Stimulated activated naive CD8-positive, alpha-beta T cell treated with anti-CD3 and anti-CD28 coated beads, Interleukin-15, amount 100 ng/mL, for 72 hours (primary cell): ENCODE measurements at regions not wholly inside any gene's neighbourhood (a gene's known extent, or its start where the extent isn't known, plus 50 kb on each side); places are given as distances from the start of the nearest gene placed in this dataset.
"Not testable (repeated sequence)": the region's sequence is repeated elsewhere in the genome, so short reads cannot be mapped to it uniquely, and the experiment has no call there.

Experiments used
- ATAC-seq: fragments of 150-1000 bp; cut with Tn5 transposase; 2 replicates; pipeline ENCODE4 v1.10.0; 2021; ENCODE audit warnings: mild to moderate bottlenecking, moderate library complexity
- DNase-seq, 2 donors: peaks; one replicate each; pipeline ENCODE4 v3.0.0; 2021 to 2022
- H3K27ac Mint-ChIP-seq, 2 donors: one replicate each; pipeline ENCODE4 v1.8.0; 2022; ENCODE audit warnings: mild to moderate bottlenecking in 2 of 2, mixed read lengths in 2 of 2, moderate library complexity in 2 of 2
- H3K27me3 Mint-ChIP-seq: one replicate; pipeline ENCODE4 v1.8.0; 2022; ENCODE audit warnings: mixed read lengths
- H3K4me1 Mint-ChIP-seq: one replicate; pipeline ENCODE4 v1.8.0; 2022; ENCODE audit warnings: mild to moderate bottlenecking, mixed read lengths
- H3K4me3 Mint-ChIP-seq, 2 donors: one replicate each; pipeline ENCODE4 v1.8.0; 2022; ENCODE audit warnings: mild to moderate bottlenecking in 2 of 2, mixed read lengths in 2 of 2, moderate library complexity in 1 of 2
- H3K9me3 Mint-ChIP-seq, 2 donors: one replicate each; pipeline ENCODE4 v1.8.0; 2022; ENCODE audit warnings: mixed read lengths in 2 of 2

DNA sequence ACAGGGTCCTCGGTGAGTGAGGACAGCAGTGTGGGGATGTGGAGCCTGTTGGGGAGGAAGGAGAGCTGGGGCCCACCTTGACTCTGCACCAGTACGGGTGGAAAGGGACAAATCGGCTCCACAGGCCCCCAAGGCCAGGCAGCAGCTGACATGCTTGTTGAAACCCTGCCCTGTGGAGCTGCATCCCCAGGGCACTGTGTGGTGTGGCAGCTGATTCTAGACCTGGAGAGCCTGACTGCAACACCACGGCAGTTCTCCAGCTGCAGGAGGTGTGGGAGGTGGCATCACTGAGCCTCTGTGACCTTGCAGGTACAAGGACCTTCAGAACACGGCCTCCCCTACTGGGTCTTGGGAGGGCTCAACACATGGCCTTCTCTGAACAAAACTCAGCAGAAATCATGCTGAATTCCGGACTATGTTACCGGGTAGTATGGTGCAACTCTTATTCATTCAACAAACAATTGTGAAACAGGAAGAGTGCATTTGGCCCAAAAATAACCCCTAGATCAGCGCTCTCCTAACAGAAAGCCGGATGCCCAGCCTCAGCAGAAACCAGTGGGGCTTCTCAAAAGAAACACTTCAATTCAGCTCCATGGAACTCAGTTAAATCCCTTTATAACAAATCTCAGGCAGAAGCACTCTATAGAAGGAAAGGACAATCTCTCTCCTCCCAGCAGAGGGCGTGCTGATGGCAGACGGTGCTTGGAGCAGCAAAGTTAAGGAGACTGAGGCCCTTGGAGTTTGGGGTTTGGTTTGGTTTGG, 104.4 kb upstream of the SALL3 start:
- ATAC-seq (peak; percentile 69), DNase-seq (peak; percentile 13 to 25)
- no peaks in the 10 kb centered on the region for H3K4me1 Mint-ChIP-seq
- H3K27me3 Mint-ChIP-seq = peaks cover 38% of the 10 kb centered on the region
- H3K27ac Mint-ChIP-seq = no peak overlapping the region
- no peak overlapping the region for H3K4me3 Mint-ChIP-seq
- no peaks in the 10 kb centered on the region for H3K9me3 Mint-ChIP-seq

DNA sequence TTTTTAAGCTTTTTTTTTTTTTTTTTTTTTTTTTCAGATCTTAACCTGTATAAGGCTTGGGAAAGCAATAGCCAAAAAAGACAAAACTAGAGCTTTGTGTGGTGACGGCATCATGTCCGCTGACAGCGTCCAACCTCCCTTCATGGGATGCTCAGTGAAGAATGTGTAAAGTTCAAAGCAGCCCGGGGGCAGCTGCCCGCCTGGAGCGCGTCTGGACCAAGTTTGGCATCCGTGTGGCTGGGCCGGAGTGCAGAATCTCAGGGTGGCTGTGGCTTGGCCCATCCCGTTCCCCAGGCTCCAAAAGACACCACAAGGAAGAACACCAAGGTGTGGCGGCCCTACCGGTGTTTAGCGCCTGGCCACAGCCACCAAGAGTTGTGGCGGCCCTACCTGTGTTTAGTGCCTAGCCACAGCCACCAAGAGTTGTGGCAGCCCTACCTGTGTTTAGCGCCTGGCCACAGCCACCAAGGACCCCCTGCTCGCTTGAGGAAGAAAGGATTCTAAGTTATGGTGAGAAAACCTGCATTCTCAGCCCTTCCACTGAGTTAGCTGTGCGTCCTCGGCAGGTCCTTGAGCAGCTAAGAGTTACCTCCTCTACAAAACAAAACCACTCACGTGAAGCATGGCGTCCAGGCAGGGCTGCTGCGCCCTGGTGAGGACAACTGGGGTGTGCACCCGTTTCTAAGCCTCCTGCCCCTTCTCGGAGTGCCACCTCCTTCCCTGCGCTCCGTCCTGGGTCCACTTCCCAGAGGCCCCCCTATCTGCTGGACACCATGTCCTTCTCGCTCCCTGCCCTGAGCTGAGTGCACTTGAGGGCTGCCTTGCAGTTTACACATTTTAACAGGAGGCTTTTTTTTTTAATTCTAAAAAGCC, 103.6 kb upstream of the SALL3 start:
- H3K9me3 Mint-ChIP-seq = no peaks in the 10 kb centered on the region
- ATAC-seq (no peak), DNase-seq (no peak)
- H3K27ac Mint-ChIP-seq = no peak overlapping the region
- H3K27me3 Mint-ChIP-seq = peaks cover 38% of the 10 kb centered on the region
- H3K4me1 Mint-ChIP-seq = no peaks in the 10 kb centered on the region
- no peak overlapping the region for H3K4me3 Mint-ChIP-seq

DNA sequence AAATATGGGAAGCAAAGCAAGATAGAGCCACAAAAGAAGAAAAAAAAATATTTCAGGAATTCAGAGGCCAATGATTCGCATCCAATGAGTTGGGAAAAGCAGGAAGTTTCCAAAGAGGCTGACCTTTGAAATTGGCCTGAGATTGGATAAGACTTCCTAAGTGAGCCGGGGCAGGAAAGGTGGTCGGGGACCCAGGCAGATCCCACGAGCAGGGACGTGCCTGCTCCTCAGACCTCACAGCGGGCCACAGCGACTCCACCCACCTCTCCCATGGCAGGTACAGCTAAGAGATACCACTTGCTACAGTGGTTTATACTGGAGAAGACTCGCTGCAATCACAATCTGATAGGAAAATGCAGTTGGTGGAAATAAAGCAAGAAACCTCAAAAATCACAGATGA, 102.8 kb upstream of the SALL3 start:
- Mint-ChIP-seq H3K9me3 (no peaks in the 10 kb centered on the region), H3K4me1 (no peaks in the 10 kb centered on the region), H3K27me3 (peaks cover 38% of the 10 kb centered on the region), H3K27ac (no peak overlapping the region), H3K4me3 (no peak overlapping the region)
- ATAC-seq (no peak), DNase-seq (no peak)

DNA sequence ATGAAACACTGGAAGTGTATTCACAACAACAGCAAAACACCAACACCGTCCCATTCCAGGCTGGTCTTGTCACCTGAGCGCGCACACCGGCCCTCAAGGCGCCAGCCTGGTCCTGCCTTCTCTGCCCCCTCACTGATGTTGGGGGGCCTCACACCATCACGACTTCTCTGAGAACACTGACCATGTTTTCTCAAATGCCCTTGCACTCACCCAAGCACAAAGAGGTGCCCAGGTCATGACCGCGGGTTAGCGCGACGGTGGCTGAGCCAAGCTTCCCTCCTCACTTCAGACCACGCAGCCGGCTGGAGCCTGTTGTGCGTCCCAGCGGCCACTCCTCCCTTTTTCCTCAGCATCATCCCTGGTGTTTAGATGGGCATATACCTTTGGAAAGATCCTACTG, 101.3 kb upstream of the SALL3 start:
- no peak for ATAC-seq
- no peak for DNase-seq
- H3K4me3 Mint-ChIP-seq = no peak overlapping the region
- no peaks in the 10 kb centered on the region for H3K9me3 Mint-ChIP-seq
- no peaks in the 10 kb centered on the region for H3K4me1 Mint-ChIP-seq
- peaks cover 38% of the 10 kb centered on the region for H3K27me3 Mint-ChIP-seq
- no peak overlapping the region for H3K27ac Mint-ChIP-seq

DNA sequence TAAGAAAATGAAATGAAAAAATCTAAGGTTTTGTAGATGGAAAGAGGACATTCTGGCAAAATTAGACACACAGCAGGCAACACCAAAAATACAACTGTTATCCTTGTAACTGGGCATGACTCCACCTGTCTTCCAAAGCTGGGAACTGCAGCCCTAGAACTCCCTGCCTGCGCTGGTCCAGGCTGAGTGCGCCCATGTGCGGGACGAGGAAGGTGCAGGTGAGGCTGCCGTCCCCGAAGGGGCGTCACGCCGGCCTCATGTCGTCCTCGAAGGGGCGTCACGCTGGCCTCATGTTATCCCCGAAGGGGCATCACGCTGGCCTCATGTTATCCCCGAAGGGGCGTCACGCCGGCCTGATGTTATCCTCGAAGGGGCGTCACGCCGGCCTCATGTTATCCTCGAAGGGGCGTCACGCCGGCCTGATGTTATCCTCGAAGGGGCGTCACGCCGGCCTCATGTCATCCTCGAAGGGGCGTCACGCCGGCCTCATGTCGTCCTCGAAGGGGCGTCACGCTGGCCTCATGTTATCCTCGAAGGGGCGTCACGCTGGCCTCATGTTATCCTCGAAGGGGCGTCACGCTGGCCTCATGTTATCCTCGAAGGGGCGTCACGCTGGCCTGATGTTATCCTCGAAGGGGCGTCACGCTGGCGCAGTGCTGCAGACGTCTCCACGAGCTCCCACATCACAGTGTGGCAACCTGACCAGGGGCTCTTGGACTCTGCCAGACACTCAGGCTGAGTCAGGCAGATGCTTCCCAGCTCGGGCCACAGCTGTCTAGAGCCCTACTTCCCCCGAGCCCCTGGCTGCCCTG, 100.3 kb upstream of the SALL3 start:
- not testable (repeated sequence) for ATAC-seq, H3K27ac Mint-ChIP-seq, H3K4me1 Mint-ChIP-seq, DNase-seq, H3K9me3 Mint-ChIP-seq, H3K4me3 Mint-ChIP-seq
- H3K27me3 Mint-ChIP-seq = peaks cover 38% of the 10 kb centered on the region

DNA sequence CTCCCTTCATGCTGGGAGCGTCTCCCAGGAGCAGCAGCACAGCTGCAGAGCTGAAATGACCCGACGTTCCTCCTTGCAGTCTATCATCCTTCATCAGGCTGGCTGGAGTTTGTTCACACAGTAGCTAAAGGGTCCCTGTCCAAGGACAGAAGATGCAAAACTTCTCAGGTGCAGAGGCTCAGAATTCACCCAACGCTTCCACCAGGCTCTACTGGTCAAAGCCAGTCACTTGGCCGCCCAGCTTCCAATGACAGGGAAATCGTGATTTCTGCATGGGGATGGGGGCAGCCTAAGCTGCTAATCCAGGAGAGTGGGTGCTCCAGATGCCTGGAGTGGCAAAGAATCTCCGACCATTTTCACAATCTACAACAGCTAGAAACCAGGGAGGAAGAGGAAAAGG, 97.0 kb upstream of the SALL3 start:
- Mint-ChIP-seq H3K27ac (no peak overlapping the region), H3K4me1 (no peaks in the 10 kb centered on the region), H3K9me3 (peaks cover 33 to 37% of the 10 kb centered on the region in 2 donors), H3K27me3 (peaks cover 10% of the 10 kb centered on the region), H3K4me3 (no peak overlapping the region)
- no peak for DNase-seq
- no peak for ATAC-seq

DNA sequence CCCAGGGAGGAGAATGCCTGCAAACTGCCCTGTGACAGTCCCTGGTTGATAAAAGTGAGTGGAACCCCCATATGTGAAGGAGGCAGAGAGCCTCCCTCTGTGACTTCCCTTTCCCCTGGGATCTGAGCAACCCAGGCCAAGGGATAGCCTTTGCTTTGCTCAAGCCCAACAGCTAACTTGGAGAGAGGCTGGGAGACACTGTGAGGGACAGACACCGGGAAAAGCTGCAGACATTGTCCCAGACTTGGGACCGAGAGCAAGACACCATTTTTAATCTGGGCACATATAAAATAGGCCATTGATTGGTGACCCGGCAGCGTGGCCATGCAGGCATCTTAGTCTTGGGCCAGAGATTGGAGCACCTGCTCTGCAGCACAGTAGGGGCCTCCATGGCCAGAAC, 96.1 kb upstream of the SALL3 start:
- no peaks in the 10 kb centered on the region for H3K4me1 Mint-ChIP-seq
- peaks cover 35 to 46% of the 10 kb centered on the region in 2 donors for H3K9me3 Mint-ChIP-seq
- H3K27me3 Mint-ChIP-seq = peaks cover 4% of the 10 kb centered on the region
- no peak for ATAC-seq
- no peak for DNase-seq
- no peak overlapping the region for H3K27ac Mint-ChIP-seq
- no peak overlapping the region for H3K4me3 Mint-ChIP-seq

DNA sequence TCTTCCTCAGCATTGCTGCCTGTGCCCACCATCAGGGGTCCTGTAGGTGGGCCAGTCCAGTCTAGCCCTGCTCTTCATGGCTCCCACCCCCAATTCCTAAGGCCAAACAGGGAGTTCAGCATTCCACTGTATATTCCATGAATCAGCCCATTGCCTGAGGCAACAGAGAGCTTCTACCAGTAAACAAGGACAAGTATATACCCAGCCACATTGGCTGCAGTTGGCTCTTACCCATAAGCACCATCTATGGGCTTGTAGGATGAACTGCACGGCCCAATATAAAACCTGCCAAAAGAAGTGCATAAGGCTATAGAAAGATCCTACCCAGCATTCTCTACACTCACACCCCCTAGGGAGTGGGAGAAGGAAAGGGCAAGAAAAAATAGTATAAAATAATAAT, 95.1 kb upstream of the SALL3 start:
- Mint-ChIP-seq H3K4me3 (no peak overlapping the region), H3K9me3 (peaks cover 45 to 56% of the 10 kb centered on the region in 2 donors), H3K27ac (no peak overlapping the region), H3K4me1 (no peaks in the 10 kb centered on the region), H3K27me3 (no peaks in the 10 kb centered on the region)
- DNase-seq (no peak), ATAC-seq (no peak)

DNA sequence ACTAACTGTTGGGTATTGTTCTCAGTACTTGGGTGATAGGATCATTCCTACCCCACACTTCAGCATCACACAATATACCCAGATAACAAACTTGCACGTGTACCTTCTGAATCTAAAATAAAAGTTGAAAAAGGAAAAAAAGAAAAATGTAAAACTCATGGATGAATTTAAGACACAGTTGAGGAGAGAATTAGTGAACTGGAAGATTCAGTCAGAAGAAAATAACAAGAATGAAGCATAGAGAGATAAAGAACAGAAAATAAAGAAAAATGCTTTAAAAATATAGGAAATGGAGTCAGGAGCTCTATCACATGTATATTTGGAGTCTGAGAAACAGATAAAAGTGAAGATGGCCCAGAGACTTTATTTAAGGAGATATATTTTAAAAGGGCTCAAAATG, 90.4 kb upstream of the SALL3 start:
- Mint-ChIP-seq H3K27me3 (no peaks in the 10 kb centered on the region), H3K9me3 (peaks cover 54 to 68% of the 10 kb centered on the region in 2 donors), H3K27ac (no peak overlapping the region), H3K4me1 (no peaks in the 10 kb centered on the region), H3K4me3 (no peak overlapping the region)
- no peak for DNase-seq
- no peak for ATAC-seq

DNA sequence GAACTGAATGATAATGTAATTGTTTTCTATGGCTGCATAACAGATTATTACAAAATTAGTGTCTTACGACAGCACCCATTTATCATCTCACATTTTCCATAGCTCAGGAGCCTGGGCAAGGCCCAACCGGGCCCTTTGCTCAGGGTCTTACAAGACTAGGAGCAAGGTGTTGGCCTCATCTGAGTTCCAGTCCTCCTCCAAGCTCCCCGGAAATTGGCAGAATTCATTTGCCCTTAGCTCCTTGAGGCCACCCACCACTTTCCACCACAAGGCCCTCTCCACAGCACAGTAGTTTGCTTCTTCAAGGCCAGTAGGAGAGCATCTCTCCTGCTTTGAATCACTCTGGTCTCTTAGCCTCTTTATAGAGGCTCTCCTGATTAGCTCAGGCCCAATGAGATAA, 89.2 kb upstream of the SALL3 start:
- H3K27ac Mint-ChIP-seq = no peak overlapping the region
- H3K4me3 Mint-ChIP-seq = no peak overlapping the region
- DNase-seq (no peak), ATAC-seq (no peak)
- no peaks in the 10 kb centered on the region for H3K27me3 Mint-ChIP-seq
- H3K4me1 Mint-ChIP-seq = no peaks in the 10 kb centered on the region
- peaks cover 43 to 56% of the 10 kb centered on the region in 2 donors for H3K9me3 Mint-ChIP-seq

DNA sequence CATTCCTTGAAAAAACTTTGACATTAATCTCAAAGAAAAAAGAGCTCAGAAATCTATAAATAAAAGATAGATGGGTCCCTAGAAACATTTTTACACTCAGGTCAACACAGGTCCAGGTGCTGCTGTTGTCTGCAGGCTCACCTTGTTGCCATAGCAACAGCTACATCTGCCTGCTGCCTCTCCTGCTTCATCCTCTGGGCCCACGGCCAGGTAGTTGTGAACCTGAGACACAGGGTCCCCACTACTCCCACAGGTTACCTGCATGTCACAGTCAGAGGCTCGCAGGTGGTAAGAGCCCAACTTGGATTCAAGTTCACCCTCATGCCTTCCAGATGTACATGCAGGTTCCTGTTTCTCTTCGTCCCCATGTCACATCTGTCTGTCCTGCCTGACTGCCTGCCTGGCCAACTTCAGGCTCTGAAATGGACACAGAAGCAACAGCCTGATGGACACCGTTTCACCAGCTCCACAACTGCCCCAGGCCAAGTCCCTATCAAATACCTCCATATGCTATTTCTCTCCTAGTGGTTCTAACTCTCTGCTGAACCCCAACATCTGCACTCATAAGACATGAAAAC, 88.3 kb upstream of the SALL3 start:
- no peak overlapping the region for H3K4me3 Mint-ChIP-seq
- ATAC-seq = no peak
- peaks cover 34 to 47% of the 10 kb centered on the region in 2 donors for H3K9me3 Mint-ChIP-seq
- H3K4me1 Mint-ChIP-seq = no peaks in the 10 kb centered on the region
- DNase-seq = no peak
- no peak overlapping the region for H3K27ac Mint-ChIP-seq
- H3K27me3 Mint-ChIP-seq = no peaks in the 10 kb centered on the region

DNA sequence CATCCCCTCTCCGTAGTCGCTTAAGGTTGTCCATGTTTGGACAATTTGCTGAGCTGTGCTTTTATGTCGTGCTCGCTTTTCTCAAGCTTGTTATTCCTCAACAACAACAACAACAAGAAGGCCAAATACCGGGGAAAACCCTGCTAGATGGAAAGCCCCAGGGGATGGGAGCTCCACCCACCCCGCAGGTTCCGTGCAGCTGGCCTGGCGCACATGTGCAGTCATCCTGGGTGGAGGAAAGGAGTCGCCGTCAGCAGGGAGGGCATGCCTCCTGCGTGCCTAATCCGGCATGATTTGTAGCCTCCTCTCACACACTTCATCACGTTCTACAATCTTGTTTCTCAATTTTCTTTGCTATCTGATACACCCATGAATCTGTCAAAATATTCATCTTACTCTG, 87.4 kb upstream of the SALL3 start:
- Mint-ChIP-seq H3K4me1 (no peaks in the 10 kb centered on the region), H3K27ac (no peak overlapping the region), H3K9me3 (peaks cover 25 to 38% of the 10 kb centered on the region in 2 donors), H3K27me3 (no peaks in the 10 kb centered on the region), H3K4me3 (no peak overlapping the region)
- ATAC-seq (no peak), DNase-seq (no peak)

DNA sequence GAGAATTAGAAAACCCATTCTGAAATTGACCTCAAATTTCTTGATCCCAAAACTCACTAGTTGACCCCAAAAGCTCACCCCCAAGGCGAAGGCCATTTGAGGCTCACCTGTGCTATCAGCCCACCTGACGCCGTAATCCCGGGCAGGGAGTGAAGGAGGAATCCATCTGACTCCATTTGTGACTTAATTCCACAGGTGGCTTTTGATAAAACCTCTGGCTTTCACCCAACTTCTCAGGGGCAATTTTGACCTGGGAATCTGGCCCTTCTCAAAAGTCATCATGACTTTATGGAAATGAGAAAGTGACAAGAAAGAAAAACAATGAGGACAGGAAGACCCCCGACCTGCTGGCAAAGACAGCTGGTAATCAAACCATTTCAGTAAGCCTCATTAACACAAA, 86.9 kb upstream of the SALL3 start:
- Mint-ChIP-seq H3K9me3 (peaks cover 21 to 33% of the 10 kb centered on the region in 2 donors), H3K4me1 (no peaks in the 10 kb centered on the region)
- DNase-seq = no peak

DNA sequence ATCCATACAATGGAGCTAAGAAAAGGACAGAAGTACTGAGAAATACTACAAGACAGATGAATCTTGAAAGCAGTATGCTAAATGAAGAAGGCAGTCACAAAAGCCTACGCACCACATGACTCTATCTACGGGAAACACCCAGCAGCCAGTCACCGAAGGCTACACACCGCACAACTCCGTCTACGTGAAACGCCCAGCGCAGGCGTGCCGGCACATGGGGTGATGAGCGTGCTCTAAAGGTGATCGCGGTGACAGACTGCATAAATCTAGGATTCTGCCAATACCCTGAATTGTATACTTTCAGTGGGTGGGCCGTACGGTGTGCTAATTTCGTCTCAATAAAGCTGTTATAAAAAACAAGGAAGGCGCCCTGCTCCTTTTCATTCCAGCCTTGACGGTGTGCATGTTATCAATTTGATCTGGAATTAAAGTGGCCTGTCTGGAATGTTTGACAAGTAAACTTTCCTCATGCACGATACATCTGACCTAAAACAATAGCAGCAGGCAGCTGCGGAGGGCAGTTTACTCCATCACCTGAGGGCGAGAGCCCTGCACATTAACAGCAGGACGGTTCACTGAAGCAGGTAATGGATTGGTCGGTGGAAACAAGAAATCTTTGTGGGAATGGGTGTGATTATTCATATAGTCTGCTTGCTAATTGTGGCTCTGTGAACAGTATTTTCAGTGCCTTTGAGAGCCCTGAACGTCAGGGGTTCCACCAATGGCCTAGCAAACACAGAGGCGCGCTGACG, 86.2 kb upstream of the SALL3 start:
- DNase-seq = no peak
- no peak overlapping the region for H3K4me3 Mint-ChIP-seq
- no peaks in the 10 kb centered on the region for H3K27me3 Mint-ChIP-seq
- H3K27ac Mint-ChIP-seq = no peak overlapping the region
- H3K4me1 Mint-ChIP-seq = no peaks in the 10 kb centered on the region
- no peak for ATAC-seq
- H3K9me3 Mint-ChIP-seq = peaks cover 21 to 32% of the 10 kb centered on the region in 2 donors

More for the DNA sequence above, 86.9 kb upstream of the SALL3 start:
- no peak overlapping the region for H3K4me3 Mint-ChIP-seq
- ATAC-seq = no peak
- no peaks in the 10 kb centered on the region for H3K27me3 Mint-ChIP-seq
- no peak overlapping the region for H3K27ac Mint-ChIP-seq

DNA sequence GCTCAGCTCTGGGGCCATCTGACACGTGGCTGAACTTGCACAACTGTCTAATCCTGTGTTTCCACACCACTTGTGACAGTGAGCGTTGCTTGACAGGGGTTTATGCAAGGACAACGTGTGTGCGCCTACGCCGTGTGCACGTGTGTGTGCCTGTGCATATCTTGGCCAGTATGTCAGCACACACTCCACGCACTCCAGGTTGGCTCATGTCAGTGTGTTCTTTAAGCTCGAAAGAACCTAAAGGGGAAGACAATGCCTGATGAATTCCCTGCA, 85.6 kb upstream of the SALL3 start:
- peaks cover 15 to 31% of the 10 kb centered on the region in 2 donors for H3K9me3 Mint-ChIP-seq
- no peaks in the 10 kb centered on the region for H3K27me3 Mint-ChIP-seq
- DNase-seq (no peak), ATAC-seq (no peak)
- H3K4me1 Mint-ChIP-seq = no peaks in the 10 kb centered on the region
- H3K4me3 Mint-ChIP-seq = no peak overlapping the region
- no peak overlapping the region for H3K27ac Mint-ChIP-seq
